GM12878 (cell line): ENCODE measurements at regions not wholly inside any gene's neighbourhood (a gene's known extent, or its start where the extent isn't known, plus 50 kb on each side); places are given as distances from the start of the nearest gene placed in this dataset.

Experiments used
- BRCA1 ChIP-seq: IDR thresholded peaks from 2 replicates; pipeline ENCODE4 v1.6.1; 2011; ENCODE audit warnings: low read depth, low read length, improper control_type of control experiment
- CREB1 ChIP-seq: IDR thresholded peaks from 2 replicates; pipeline ENCODE4 v1.6.1; 2012; ENCODE audit warnings: low read depth, mild to moderate bottlenecking, inconsistent platforms
- CTCF ChIP-seq, 3 experiments: IDR thresholded peaks in 2 of 3; conservative IDR thresholded peaks in 1 of 3; 2 replicates each; pipeline ENCODE4 v1.5.1; 2011; ENCODE audit warnings: low read depth in 3 of 3, low read length in 3 of 3, mild to moderate bottlenecking in 3 of 3, control low read depth in 2 of 3, moderate library complexity in 2 of 3, inconsistent platforms in 1 of 3, mixed read lengths in 1 of 3; ENCODE audit not compliant: control insufficient read depth in 2 of 3, insufficient read depth in 1 of 3; ENCODE audit errors: extremely low read depth in 1 of 3
- EGR1 ChIP-seq, 2 experiments: IDR thresholded peaks; 1 replicate in 1 of 2; 2 replicates in 1 of 2; pipeline ENCODE4 v1.6.1; 2011 to 2012; ENCODE audit warnings: low read depth in 2 of 2, low read length in 2 of 2, borderline replicate concordance in 1 of 2, mild to moderate bottlenecking in 1 of 2, moderate library complexity in 1 of 2
- ESRRA ChIP-seq: IDR thresholded peaks from 2 replicates; pipeline ENCODE4 v1.6.1; 2012; ENCODE audit warnings: mild to moderate bottlenecking, low read length, improper control_type of control experiment
- MAX ChIP-seq: IDR thresholded peaks from 2 replicates; pipeline ENCODE4 v1.6.1; 2012; ENCODE audit warnings: low read depth, low read length, improper control_type of control experiment
- POLR2AphosphoS5 ChIP-seq: IDR thresholded peaks from 2 replicates; pipeline ENCODE4 v1.6.1; 2011; ENCODE audit warnings: mild to moderate bottlenecking, low read length, inconsistent platforms
- REST ChIP-seq: IDR thresholded peaks from 2 replicates; pipeline ENCODE4 v1.6.1; 2012; ENCODE audit warnings: mild to moderate bottlenecking, low read depth, low read length
- SP1 ChIP-seq: IDR thresholded peaks from one replicate; pipeline ENCODE4 v1.6.1; 2011; ENCODE audit warnings: low read depth, low read length
- SRF ChIP-seq, 2 experiments: IDR thresholded peaks; 2 replicates each; pipeline ENCODE4 v1.6.1; 2011; ENCODE audit warnings: low read depth in 2 of 2, low read length in 2 of 2, mild to moderate bottlenecking in 1 of 2, moderate library complexity in 1 of 2
- SUZ12 ChIP-seq: fragments of 200-600 bp; sonication (generic); IDR thresholded peaks from one replicate; pipeline ENCODE4 v1.6.1; 2018; ENCODE audit warnings: antibody characterized with exemption, mild to moderate bottlenecking; ENCODE audit not compliant: unreplicated experiment
- TCF12 ChIP-seq: IDR thresholded peaks from 2 replicates; pipeline ENCODE4 v1.6.1; 2011; ENCODE audit warnings: low read depth, mild to moderate bottlenecking, low read length
- USF2 ChIP-seq: IDR thresholded peaks from 2 replicates; pipeline ENCODE4 v1.6.1; 2011; ENCODE audit warnings: low read depth, low read length, improper control_type of control experiment, borderline replicate concordance

GRCh38 chr16:51988977-51989376, 558.0 kb downstream of the TOX3 start:
- TF ChIP-seq CREB1 (no peak), REST (no peak), SRF (IDR thresholded peaks at IDR 0.05; ENCODE audit: low read depth in 2 of 2, low read length in 2 of 2) (no peak), BRCA1 (no peak), SP1 (no peak), POLR2AphosphoS5 (no peak), CTCF (IDR thresholded peaks at IDR 0.05 in 2 of 3, conservative IDR thresholded peaks at IDR 0.05 in 1 of 3; ENCODE audit: control insufficient read depth in 2 of 3, extremely low read depth in 1 of 3, insufficient read depth in 1 of 3, low read depth in 3 of 3, low read length in 3 of 3) (no peak), USF2 (no peak), EGR1 (IDR thresholded peaks at IDR 0.05; ENCODE audit: borderline replicate concordance in 1 of 2, low read depth in 2 of 2, low read length in 2 of 2) (no peak), TCF12 (no peak), MAX (no peak), SUZ12 (no peak), ESRRA (no peak)
